SU-DHL-6 (cell line): ENCODE measurements at regions not wholly inside any gene's neighbourhood (a gene's known extent, or its start where the extent isn't known, plus 50 kb on each side); places are given as distances from the start of the nearest gene placed in this dataset.

ENCODE experiments used
- H2AFZ ChIP-seq: fragments of 200-600 bp; sonication (generic); 2 replicates; pipeline ENCODE4 v1.6.1; 2014; ENCODE audit warnings: low read depth, mild to moderate bottlenecking, moderate library complexity, mixed read lengths, antibody characterized with exemption, low read length; ENCODE audit not compliant: severe bottlenecking
- H3F3A ChIP-seq: fragments of 200-600 bp; shearing (Covaris generic); 2 replicates; pipeline ENCODE4 v1.6.0; 2016; ENCODE audit warnings: antibody characterized with exemption, mild to moderate bottlenecking; ENCODE audit not compliant: insufficient read depth
- H3K27ac ChIP-seq: fragments of 200-600 bp; sonication (generic); 2 replicates; pipeline ENCODE4 v1.5.1; 2016; ENCODE audit warnings: low read depth, mild to moderate bottlenecking, low read length, moderate library complexity, mixed read lengths
- H3K27me3 ChIP-seq: fragments of 200-600 bp; sonication (generic), shearing (Covaris generic); 2 replicates; pipeline ENCODE4 v1.6.0; 2014; ENCODE audit warnings: mild to moderate bottlenecking, low read length
- H3K36me3 ChIP-seq: fragments of 200-600 bp; sonication (generic); 2 replicates; pipeline ENCODE4 v1.6.1; 2014; ENCODE audit warnings: mild to moderate bottlenecking, low read length, mixed read lengths
- H3K4me2 ChIP-seq: fragments of 300-600, 200-600 bp; shearing (Covaris generic), sonication (generic); 2 replicates; pipeline ENCODE4 v1.6.0; 2014; ENCODE audit warnings: low read length, low read depth, mild to moderate bottlenecking; ENCODE audit not compliant: poor library complexity, severe bottlenecking
- H3K4me3 ChIP-seq: fragments of 200-600 bp; sonication (generic); 2 replicates; pipeline ENCODE4 v1.5.1; 2014; ENCODE audit warnings: antibody characterized with exemption, low read length, mild to moderate bottlenecking, mixed read lengths; ENCODE audit not compliant: insufficient read depth, poor library complexity, severe bottlenecking
- H3K79me2 ChIP-seq: fragments of 200-600 bp; sonication (generic); 2 replicates; pipeline ENCODE4 v1.6.1; 2014; ENCODE audit warnings: mild to moderate bottlenecking, low read length, moderate library complexity; ENCODE audit not compliant: insufficient read depth
- H3K9ac ChIP-seq: fragments of 200-600 bp; sonication (generic); 2 replicates; pipeline ENCODE4 v1.7.0; 2014; ENCODE audit warnings: mild to moderate bottlenecking, low read length
- H3K9me2 ChIP-seq: fragments of 200-600 bp; sonication (generic); replicated peaks from 2 replicates; pipeline ENCODE4 v1.6.1; 2014; ENCODE audit warnings: low read length; ENCODE audit not compliant: insufficient read depth
- H3K9me3 ChIP-seq: fragments of 200-600 bp; sonication (generic); 2 replicates; pipeline ENCODE4 v1.6.1; 2014; ENCODE audit warnings: low read length, mixed read lengths; ENCODE audit not compliant: insufficient read depth
- H4K20me1 ChIP-seq: fragments of 200-600 bp; sonication (generic); 2 replicates; pipeline ENCODE4 v1.6.1; 2014; ENCODE audit warnings: low read depth, mild to moderate bottlenecking, antibody characterized with exemption, low read length, moderate library complexity, mixed read lengths
- EZH2phosphoT487 ChIP-seq: fragments of 200-600 bp; sonication (generic), shearing (Covaris generic); conservative IDR thresholded peaks from 2 replicates; pipeline ENCODE4 v1.6.1; 2018; ENCODE audit warnings: mild to moderate bottlenecking, antibody characterized with exemption, low read length, moderate library complexity, mixed read lengths
- TF ChIP-seq, protein P1 (sequence below): fragments of 200-600 bp; sonication (generic); IDR thresholded peaks from one replicate; pipeline ENCODE4 v1.5.1; 2017; ENCODE audit warnings: antibody characterized with exemption, mild to moderate bottlenecking, low read length, moderate library complexity; ENCODE audit not compliant: insufficient read depth, poor library complexity, severe bottlenecking

DNA sequence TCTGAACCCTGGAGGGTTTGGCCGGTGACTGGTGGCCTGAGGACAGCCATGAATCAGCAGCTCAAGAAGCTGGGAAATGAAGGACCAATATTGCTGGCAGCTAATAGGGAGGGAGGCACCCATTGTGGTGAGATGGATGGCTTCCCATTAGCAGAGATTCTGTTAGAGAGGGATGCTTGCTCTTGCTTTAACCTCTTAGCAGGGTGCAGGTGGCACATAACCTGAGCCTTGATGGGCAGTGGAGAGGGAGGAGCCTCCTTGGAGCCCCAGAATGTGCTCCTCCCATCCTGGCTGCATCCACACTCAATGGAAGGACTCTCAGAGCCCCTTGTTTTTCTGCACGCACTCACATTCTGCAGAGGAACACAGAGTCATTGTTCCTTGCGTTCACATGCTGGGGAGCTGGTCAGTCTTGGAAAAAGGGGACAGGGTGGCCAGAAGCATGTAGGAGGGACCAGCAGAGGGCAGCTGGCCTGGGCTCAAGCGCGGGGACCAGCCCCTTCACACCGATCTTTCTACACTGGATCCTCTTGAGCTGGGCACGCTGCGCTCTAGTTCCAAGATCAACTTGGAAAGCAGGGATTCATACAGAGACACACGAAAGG, 161.8 kb downstream of the MED10 start:
- Histone ChIP-seq H3K9me3 (no peaks in the 10 kb centered on the region), H3F3A (no peaks in the 10 kb centered on the region), H2AFZ (no peak overlapping the region), H3K9ac (no peak overlapping the region), H3K4me3 (no peak overlapping the region), H3K79me2 (no peaks in the 10 kb centered on the region), H4K20me1 (no peaks in the 10 kb centered on the region), H3K9me2 (no peaks in the 10 kb centered on the region), H3K4me2 (no peak overlapping the region), H3K36me3 (no peaks in the 10 kb centered on the region), H3K27me3 (no peaks in the 10 kb centered on the region), H3K27ac (no peak overlapping the region)
- TF ChIP-seq EZH2phosphoT487, result no peak
- TF ChIP-seq, protein P1, sequence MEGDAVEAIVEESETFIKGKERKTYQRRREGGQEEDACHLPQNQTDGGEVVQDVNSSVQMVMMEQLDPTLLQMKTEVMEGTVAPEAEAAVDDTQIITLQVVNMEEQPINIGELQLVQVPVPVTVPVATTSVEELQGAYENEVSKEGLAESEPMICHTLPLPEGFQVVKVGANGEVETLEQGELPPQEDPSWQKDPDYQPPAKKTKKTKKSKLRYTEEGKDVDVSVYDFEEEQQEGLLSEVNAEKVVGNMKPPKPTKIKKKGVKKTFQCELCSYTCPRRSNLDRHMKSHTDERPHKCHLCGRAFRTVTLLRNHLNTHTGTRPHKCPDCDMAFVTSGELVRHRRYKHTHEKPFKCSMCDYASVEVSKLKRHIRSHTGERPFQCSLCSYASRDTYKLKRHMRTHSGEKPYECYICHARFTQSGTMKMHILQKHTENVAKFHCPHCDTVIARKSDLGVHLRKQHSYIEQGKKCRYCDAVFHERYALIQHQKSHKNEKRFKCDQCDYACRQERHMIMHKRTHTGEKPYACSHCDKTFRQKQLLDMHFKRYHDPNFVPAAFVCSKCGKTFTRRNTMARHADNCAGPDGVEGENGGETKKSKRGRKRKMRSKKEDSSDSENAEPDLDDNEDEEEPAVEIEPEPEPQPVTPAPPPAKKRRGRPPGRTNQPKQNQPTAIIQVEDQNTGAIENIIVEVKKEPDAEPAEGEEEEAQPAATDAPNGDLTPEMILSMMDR, result no peak

DNA sequence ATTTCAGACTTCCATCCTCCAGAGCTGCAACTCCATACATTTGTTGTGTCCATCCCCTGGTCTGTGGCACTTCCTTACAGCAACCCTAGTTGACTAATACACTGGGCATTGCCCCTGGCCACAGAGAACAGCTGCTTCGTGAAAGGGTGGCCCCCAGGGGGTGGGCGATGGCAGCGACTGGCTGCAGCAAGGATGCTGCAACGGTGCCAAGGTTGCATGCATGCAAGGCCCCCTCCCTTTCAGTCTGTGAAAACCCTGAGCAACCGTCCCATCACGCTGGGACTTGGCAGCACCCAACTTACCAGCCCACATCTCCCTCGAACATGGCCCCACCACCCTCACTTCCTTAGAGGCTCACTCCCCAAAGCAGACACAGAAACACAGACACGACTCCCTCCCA, 162.5 kb downstream of the MED10 start:
- Histone ChIP-seq H3F3A (no peaks in the 10 kb centered on the region), H3K27me3 (no peaks in the 10 kb centered on the region), H3K79me2 (no peaks in the 10 kb centered on the region), H3K9ac (no peak overlapping the region), H3K4me2 (no peak overlapping the region), H3K9me2 (no peaks in the 10 kb centered on the region), H3K9me3 (no peaks in the 10 kb centered on the region), H2AFZ (no peak overlapping the region), H3K27ac (no peak overlapping the region), H3K4me3 (no peak overlapping the region), H4K20me1 (no peaks in the 10 kb centered on the region), H3K36me3 (no peaks in the 10 kb centered on the region)
- TF ChIP-seq, protein P1, result no peak
- no peak for TF ChIP-seq EZH2phosphoT487

GRCh38 chr5:6212244-6212643, 166.1 kb downstream of the MED10 start:
- H3K27ac ChIP-seq, result no peak overlapping the region
- H3K9me2 ChIP-seq, result no peaks in the 10 kb centered on the region
- H2AFZ ChIP-seq, result no peak overlapping the region
- H3F3A ChIP-seq, result no peaks in the 10 kb centered on the region
- no peak overlapping the region for H3K4me2 ChIP-seq
- no peaks in the 10 kb centered on the region for H3K27me3 ChIP-seq
- TF ChIP-seq, protein P1, result no peak
- no peak for TF ChIP-seq EZH2phosphoT487
- no peaks in the 10 kb centered on the region for H4K20me1 ChIP-seq
- H3K9ac ChIP-seq, result no peak overlapping the region
- no peaks in the 10 kb centered on the region for H3K79me2 ChIP-seq
- H3K9me3 ChIP-seq, result no peaks in the 10 kb centered on the region
- no peaks in the 10 kb centered on the region for H3K36me3 ChIP-seq
- no peak overlapping the region for H3K4me3 ChIP-seq

GRCh38 chr5:6206501-6206900, 171.8 kb downstream of the MED10 start:
- Histone ChIP-seq H3K9me3 (no peaks in the 10 kb centered on the region), H3K4me2 (no peak overlapping the region), H4K20me1 (no peaks in the 10 kb centered on the region), H3K36me3 (no peaks in the 10 kb centered on the region), H3F3A (no peaks in the 10 kb centered on the region), H2AFZ (no peak overlapping the region), H3K4me3 (no peak overlapping the region), H3K9ac (no peak overlapping the region), H3K27ac (no peak overlapping the region), H3K9me2 (no peaks in the 10 kb centered on the region), H3K27me3 (no peaks in the 10 kb centered on the region), H3K79me2 (no peaks in the 10 kb centered on the region)
- TF ChIP-seq, protein P1, result no peak
- no peak for TF ChIP-seq EZH2phosphoT487
